ENCODE measurements at regions not wholly inside any gene's neighbourhood (a gene's known extent, or its start where the extent isn't known, plus 50 kb on each side); places are given as distances from the start of the nearest gene placed in this dataset.
"Not testable (repeated sequence)": the region's sequence is repeated elsewhere in the genome, so short reads cannot be mapped to it uniquely, and the experiment has no call there.

GRCh38 chr14:80074900-80075574 is 136.3 kb downstream of the DIO2 start:
- intact Hi-C loops (cut with DNase I), result no loop called here
- DNase-seq, result no peak

- no peak for DNase-seq
- intact Hi-C loops (cut with DNase I), result loop anchor here (10.0 kb wide), 1 partner anchor 786 kb away; no protein-coding TSS in a partner anchor
Observed at GRCh38 chr14:80059041-80059440, 152.3 kb downstream of the DIO2 start.

GRCh38 chr14:80056497-80056801 is 154.9 kb downstream of the DIO2 start:
- intact Hi-C loops (cut with DNase I), result loop anchor here (10.0 kb wide), 1 partner anchor 788 kb away; no protein-coding TSS in a partner anchor
- no peak for DNase-seq

- DNase-seq, result peak in 41 of 42 donors; percentile 1 to 81 (median 51)
- intact Hi-C loops (cut with DNase I), result loop anchor here (10.0 kb wide), 1 partner anchor 789 kb away; no protein-coding TSS in a partner anchor
Observed at GRCh38 chr14:80055667-80056496, 155.4 kb downstream of the DIO2 start.

GRCh38 chr14:80055226-80055625 is 156.1 kb downstream of the DIO2 start:
- intact Hi-C loops (cut with DNase I), result loop anchor here (10.0 kb wide), 1 partner anchor 790 kb away; no protein-coding TSS in a partner anchor
- DNase-seq, result peak in 1 of 42 donors; percentile 8

GRCh38 chr14:80054020-80054419 is 157.3 kb downstream of the DIO2 start:
- intact Hi-C loops (cut with DNase I), result loop anchor here (10.0 kb wide), 1 partner anchor 791 kb away; no protein-coding TSS in a partner anchor
- DNase-seq, result no peak

GRCh38 chr14:80049055-80049454 is 162.2 kb downstream of the DIO2 start:
- intact Hi-C loops (cut with DNase I), result no loop called here
- DNase-seq, result no peak

- DNase-seq, result no peak
- intact Hi-C loops (cut with DNase I), result no loop called here
Observed at GRCh38 chr14:80047761-80048160, 163.5 kb downstream of the DIO2 start.

GRCh38 chr14:80037349-80037748 is 174.0 kb downstream of the DIO2 start:
- no peak for DNase-seq
- intact Hi-C loops (cut with DNase I), result no loop called here

GRCh38 chr14:80024417-80024816 is 186.9 kb downstream of the DIO2 start:
- no peak for DNase-seq

GRCh38 chr14:80018476-80018875 is 192.8 kb downstream of the DIO2 start:
- intact Hi-C loops (cut with DNase I); DNase-seq: not testable (repeated sequence)

More at GRCh38 chr14:80024417-80024816, 186.9 kb downstream of the DIO2 start:
- intact Hi-C loops (cut with DNase I), result no loop called here

GRCh38 chr14:80017795-80018194 is 193.5 kb downstream of the DIO2 start:
- DNase-seq, result peak in 1 of 42 donors; percentile 1
- intact Hi-C loops (cut with DNase I), result no loop called here

- DNase-seq; intact Hi-C loops (cut with DNase I): not testable (repeated sequence)
Observed at GRCh38 chr14:80010245-80010644, 201.1 kb downstream of the DIO2 start.

GRCh38 chr14:80005561-80005960 is 205.7 kb downstream of the DIO2 start:
- intact Hi-C loops (cut with DNase I), result no loop called here
- DNase-seq, result no peak

GRCh38 chr14:80004871-80005270 is 206.4 kb downstream of the DIO2 start:
- no peak for DNase-seq
- intact Hi-C loops (cut with DNase I), result no loop called here

- intact Hi-C loops (cut with DNase I), result no loop called here
- DNase-seq, result no peak
Observed at GRCh38 chr14:80003138-80003537, 208.2 kb downstream of the DIO2 start.

GRCh38 chr14:79997509-79998208 is 213.6 kb downstream of the DIO2 start:
- intact Hi-C loops (cut with DNase I), result no loop called here
- no peak for DNase-seq

GRCh38 chr14:79992407-79993198 is 218.7 kb downstream of the DIO2 start:
- DNase-seq, result no peak
- intact Hi-C loops (cut with DNase I), result no loop called here

GRCh38 chr14:79991866-79992265 is 219.4 kb downstream of the DIO2 start:
- no peak for DNase-seq
- intact Hi-C loops (cut with DNase I), result no loop called here
